ENCODE measurements at regions not wholly inside any gene's neighbourhood (a gene's known extent, or its start where the extent isn't known, plus 50 kb on each side); places are given as distances from the start of the nearest gene placed in this dataset.

GRCh38 chr10:121104476-121105111 lies 253.4 kb downstream of the WDR11 start:
- DNase-seq = no peak

GRCh38 chr10:121106611-121107010 lies 255.4 kb downstream of the WDR11 start:
- DNase-seq = no peak

GRCh38 chr10:121108051-121108450 lies 256.9 kb downstream of the WDR11 start:
- no peak for DNase-seq

- no peak for DNase-seq
These were observed 259.2 kb downstream of the WDR11 start for GRCh38 chr10:121110369-121110768.

- no peak for DNase-seq
These were observed 261.0 kb downstream of the WDR11 start for GRCh38 chr10:121112136-121112535.

GRCh38 chr10:121112579-121113384 lies 261.6 kb downstream of the WDR11 start:
- DNase-seq = no peak

GRCh38 chr10:121113385-121113696 lies 262.2 kb downstream of the WDR11 start:
- DNase-seq = no peak

GRCh38 chr10:121113911-121114310 lies 262.7 kb downstream of the WDR11 start:
- DNase-seq = no peak

GRCh38 chr10:121115154-121115553 lies 264.0 kb downstream of the WDR11 start:
- no peak for DNase-seq

- no peak for DNase-seq
These were observed 270.3 kb downstream of the WDR11 start for GRCh38 chr10:121121462-121121861.

- no peak for DNase-seq
These were observed 276.2 kb downstream of the WDR11 start for GRCh38 chr10:121127151-121127906.

- DNase-seq = no peak
These were observed 277.0 kb downstream of the WDR11 start for GRCh38 chr10:121128164-121128563.

- DNase-seq = no peak
These were observed 278.1 kb downstream of the WDR11 start for GRCh38 chr10:121129266-121129665.

GRCh38 chr10:121130382-121130781 lies 279.2 kb downstream of the WDR11 start:
- DNase-seq = no peak

GRCh38 chr10:121131014-121131413 lies 279.9 kb downstream of the WDR11 start:
- DNase-seq = no peak

- no peak for DNase-seq
These were observed 280.5 kb downstream of the WDR11 start for GRCh38 chr10:121131426-121132265.

GRCh38 chr10:121132273-121132672 lies 281.1 kb downstream of the WDR11 start:
- DNase-seq = no peak

GRCh38 chr10:121133901-121134300 lies 282.7 kb downstream of the WDR11 start:
- DNase-seq = no peak

- DNase-seq = no peak
These were observed 283.5 kb downstream of the WDR11 start for GRCh38 chr10:121134711-121135110.

- no peak for DNase-seq
These were observed 284.4 kb downstream of the WDR11 start for GRCh38 chr10:121135512-121135911.

- DNase-seq = no peak
These were observed 286.4 kb downstream of the WDR11 start for GRCh38 chr10:121137533-121137932.

- DNase-seq = no peak
These were observed 287.1 kb downstream of the WDR11 start for GRCh38 chr10:121138112-121138860.

All from NCI-H1105 treated with DMSO at 0.1 percent for 48 hours (cell line).